SK-N-SH treated with all-trans-retinoic acid at 6 μM for 48 hours (cell line): ENCODE measurements at regions not wholly inside any gene's neighbourhood (a gene's known extent, or its start where the extent isn't known, plus 50 kb on each side); places are given as distances from the start of the nearest gene placed in this dataset.

ENCODE experiments used
- ARNTL ChIP-seq: fragments of 450-650 bp; formaldehyde crosslinking; IDR thresholded peaks from 2 replicates; pipeline ENCODE4 v1.5.0; 2020; ENCODE audit warnings: low read depth, mild to moderate bottlenecking, moderate library complexity, borderline replicate concordance
- BACH2 ChIP-seq: fragments of 250-450 bp; sonication (Bioruptor Pico); IDR thresholded peaks from 2 replicates; pipeline ENCODE4 v1.9.0; 2021; ENCODE audit warnings: mild to moderate bottlenecking, borderline replicate concordance
- CREB5 ChIP-seq: fragments of 250-450 bp; sonication (Bioruptor Pico); IDR thresholded peaks from 2 replicates; pipeline ENCODE4 v1.5.1; 2020; ENCODE audit warnings: low read depth, mild to moderate bottlenecking, moderate library complexity
- ESRRG ChIP-seq: fragments of 250-450 bp; sonication (Bioruptor Pico); IDR thresholded peaks from 2 replicates; pipeline ENCODE4 v1.6.1; 2021; ENCODE audit warnings: mild to moderate bottlenecking
- ISL1 ChIP-seq: fragments of 250-450 bp; sonication (Bioruptor Pico); IDR thresholded peaks from 2 replicates; pipeline ENCODE4 v2.1.2; 2022; ENCODE audit warnings: mild to moderate bottlenecking, moderate library complexity
- PATZ1 ChIP-seq: fragments of 250-450 bp; sonication (Bioruptor Pico); IDR thresholded peaks from 2 replicates; pipeline ENCODE4 v1.8.0; 2020; ENCODE audit warnings: mild to moderate bottlenecking, moderate library complexity, borderline replicate concordance
- RARB ChIP-seq: fragments of 250-450 bp; sonication (Bioruptor Pico); IDR thresholded peaks from 2 replicates; pipeline ENCODE4 v1.8.0; 2021; ENCODE audit warnings: mild to moderate bottlenecking, moderate library complexity
- SNAI2 ChIP-seq: fragments of 250-450 bp; sonication (Bioruptor Pico); IDR thresholded peaks from 2 replicates; pipeline ENCODE4 v1.5.0; 2020; ENCODE audit warnings: mild to moderate bottlenecking, moderate library complexity
- TOX ChIP-seq: fragments of 250-450 bp; sonication (Bioruptor Pico); IDR thresholded peaks from 2 replicates; pipeline ENCODE4 v1.8.0; 2021; ENCODE audit warnings: mild to moderate bottlenecking, moderate library complexity, borderline replicate concordance
- ZC3H10 ChIP-seq: fragments of 250-450 bp; sonication (Bioruptor Pico); IDR thresholded peaks from 2 replicates; pipeline ENCODE4 v1.5.1; 2021; ENCODE audit warnings: mild to moderate bottlenecking, moderate library complexity
- ZFP30 ChIP-seq: fragments of 450-650 bp; formaldehyde crosslinking; IDR thresholded peaks from 2 replicates; pipeline ENCODE4 v1.5.0; 2022; ENCODE audit warnings: mild to moderate bottlenecking, moderate library complexity

- TF ChIP-seq ESRRG (no peak), CREB5 (CRISPR knock-in tag) (no peak), TOX (CRISPR knock-in tag) (no peak), BACH2 (no peak), ZC3H10 (CRISPR knock-in tag) (no peak), ARNTL (CRISPR knock-in tag) (no peak), PATZ1 (CRISPR knock-in tag) (no peak), SNAI2 (no peak), ISL1 (CRISPR knock-in tag) (no peak), RARB (CRISPR knock-in tag) (no peak), ZFP30 (CRISPR knock-in tag) (no peak)
These were observed 104.3 kb upstream of the CLINT1 start for GRCh38 chr5:157963244-157963643.
